Fibroblast of villous mesenchyme (primary cell): ENCODE measurements at regions not wholly inside any gene's neighbourhood (a gene's known extent, or its start where the extent isn't known, plus 50 kb on each side); places are given as distances from the start of the nearest gene placed in this dataset.
"Not testable (repeated sequence)": the region's sequence is repeated elsewhere in the genome, so short reads cannot be mapped to it uniquely, and the experiment has no call there.

Source experiments
- DNase-seq: peaks from one replicate; pipeline ENCODE4 v3.0.0-alpha.2; 2010; ENCODE audit warnings: low read depth
- H3K4me3 ChIP-seq: 2 replicates; pipeline ENCODE4 v1.5.1; 2011; ENCODE audit warnings: low read depth, mild to moderate bottlenecking, low read length
- CTCF ChIP-seq: IDR thresholded peaks from 2 replicates; pipeline ENCODE4 v1.5.1; 2012; ENCODE audit warnings: low read depth, mild to moderate bottlenecking, low read length; ENCODE audit not compliant: insufficient read depth

- TF ChIP-seq CTCF, result no peak
- H3K4me3 ChIP-seq, result no peak overlapping the region
- no peak for DNase-seq
Measured at GRCh38 chr2:31788273-31788672, 207.5 kb upstream of the SRD5A2 start.

- TF ChIP-seq CTCF, result no peak
- no peak for DNase-seq
Measured at GRCh38 chr2:31785876-31786275, 205.1 kb upstream of the SRD5A2 start.

GRCh38 chr2:31784868-31785267 lies 204.1 kb upstream of the SRD5A2 start:
- no peak overlapping the region for H3K4me3 ChIP-seq
- no peak for TF ChIP-seq CTCF
- no peak for DNase-seq

More at GRCh38 chr2:31785876-31786275, 205.1 kb upstream of the SRD5A2 start:
- no peak overlapping the region for H3K4me3 ChIP-seq

- H3K4me3 ChIP-seq, DNase-seq: not testable (repeated sequence)
Measured at GRCh38 chr2:31783446-31784091, 202.8 kb upstream of the SRD5A2 start.

- H3K4me3 ChIP-seq, result no peak overlapping the region
- TF ChIP-seq CTCF, result no peak
- DNase-seq, result no peak
Measured at GRCh38 chr2:31778153-31778552, 197.4 kb upstream of the SRD5A2 start.

- no peak overlapping the region for H3K4me3 ChIP-seq
- no peak for TF ChIP-seq CTCF
- DNase-seq, result no peak
Measured at GRCh38 chr2:31770741-31771140, 190.0 kb upstream of the SRD5A2 start.

- H3K4me3 ChIP-seq, result no peak overlapping the region
- no peak for DNase-seq
- TF ChIP-seq CTCF, result no peak
Measured at GRCh38 chr2:31765078-31765945, 184.6 kb upstream of the SRD5A2 start.
